Small intestine (tissue), 7 donors: ENCODE measurements at regions not wholly inside any gene's neighbourhood (a gene's known extent, or its start where the extent isn't known, plus 50 kb on each side); places are given as distances from the start of the nearest gene placed in this dataset.

Experiments
- DNase-seq, 2 donors: peaks; one replicate each; pipeline versions ENCODE4 v3.0.0 to v3.0.0-alpha.2; 2013
- FAIRE-seq: peaks from 2 replicates; lab custom pipeline; 2012; peaks lifted over from hg19 to GRCh38; lab: Jason Lieb, UNC
- H3K27ac ChIP-seq, 3 donors: one replicate each; pipeline ENCODE4 v1.5.1; 2013; ENCODE audit warnings: low read length in 2 of 3, mild to moderate bottlenecking in 2 of 3, control low read depth in 1 of 3, inconsistent platforms in 1 of 3, low read depth in 1 of 3, moderate library complexity in 1 of 3
- H3K27me3 ChIP-seq, 3 donors: one replicate each; pipeline ENCODE4 v1.6.1; 2013; ENCODE audit warnings: low read length in 3 of 3, inconsistent platforms in 1 of 3; ENCODE audit not compliant: control insufficient read depth in 3 of 3, insufficient read depth in 3 of 3
- H3K36me3 ChIP-seq, 3 donors: one replicate each; pipeline ENCODE4 v1.6.1; 2013; ENCODE audit warnings: low read length in 3 of 3, inconsistent platforms in 1 of 3, low read depth in 1 of 3, mild to moderate bottlenecking in 1 of 3, moderate library complexity in 1 of 3; ENCODE audit not compliant: control insufficient read depth in 3 of 3, insufficient read depth in 2 of 3
- H3K4me1 ChIP-seq, 3 donors: one replicate each; pipeline ENCODE4 v1.6.1; 2013; ENCODE audit warnings: low read length in 2 of 3, inconsistent platforms in 1 of 3, low read depth in 1 of 3, mild to moderate bottlenecking in 1 of 3, moderate library complexity in 1 of 3; ENCODE audit not compliant: control insufficient read depth in 3 of 3, insufficient read depth in 2 of 3
- H3K4me3 ChIP-seq, 3 donors: one replicate each; pipeline ENCODE4 v1.5.1; 2013; ENCODE audit warnings: low read length in 3 of 3, control low read depth in 1 of 3, inconsistent platforms in 1 of 3, low read depth in 1 of 3, mild to moderate bottlenecking in 1 of 3, moderate library complexity in 1 of 3
- H3K9me3 ChIP-seq, 2 donors: one replicate each; pipeline ENCODE4 v1.6.1; 2013; ENCODE audit warnings: low read depth in 1 of 2, low read length in 1 of 2; ENCODE audit not compliant: control insufficient read depth in 2 of 2, insufficient read depth in 1 of 2
- WGBS, 3 donors: extraction: QIAGEN DNeasy Blood & Tissue Kit; methylation state at CpG; one replicate each; pipeline ENCODE4 v1.1.7; 2013; 5-methylcytosine and 5-hydroxymethylcytosine counted together
- donor health status: healthy with polysubstance abuse.
- donor health status: control.
- donor health status: control.
- donor health status: Bipolar disorder and iron deficiency.
- donor health status: healthy.

GRCh38 chr3:73225991-73226390, 164.5 kb downstream of the EBLN2 start:
- H3K27me3 ChIP-seq, result peaks cover 0 to 3% (median 2%) of the 10 kb centered on the region in 3 donors
- FAIRE-seq, result no peak
- no peak overlapping the region for H3K27ac ChIP-seq
- no peaks in the 10 kb centered on the region for H3K36me3 ChIP-seq
- WGBS, 3 donors, result 55 to 61% (median 59%) methylated on average over 2 of the region's 2 CpGs
- no peaks in the 10 kb centered on the region for H3K4me1 ChIP-seq
- no peak overlapping the region for H3K4me3 ChIP-seq
- DNase-seq, result no peak
- no peaks in the 10 kb centered on the region for H3K9me3 ChIP-seq

DNA sequence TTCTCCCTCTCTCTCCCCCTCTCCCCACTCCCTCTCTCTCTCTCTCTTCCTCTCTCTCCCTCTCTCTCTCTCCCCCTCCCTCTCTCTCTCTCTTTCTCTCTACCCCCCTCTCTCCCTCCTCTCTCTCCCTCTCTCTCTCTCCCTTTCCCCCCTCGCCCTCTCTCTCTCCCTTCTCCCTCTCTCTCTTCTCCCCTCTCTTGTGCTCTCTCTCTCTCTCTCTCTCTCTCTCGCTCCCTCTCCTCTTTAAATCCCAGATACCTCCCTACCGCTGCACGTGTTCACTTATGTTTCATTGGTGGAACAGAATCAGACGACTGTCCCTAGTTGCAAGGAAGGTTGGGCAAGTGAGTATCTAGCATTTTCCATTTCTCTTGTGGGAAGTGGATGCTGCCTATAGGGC, 166.5 kb downstream of the EBLN2 start:
- Histone ChIP-seq H3K4me3 (no peak overlapping the region), H3K9me3 (no peaks in the 10 kb centered on the region), H3K36me3 (no peaks in the 10 kb centered on the region), H3K27ac (no peak overlapping the region), H3K27me3 (peaks cover 0 to 3% (median 2%) of the 10 kb centered on the region in 3 donors), H3K4me1 (no peaks in the 10 kb centered on the region)
- no peak for FAIRE-seq
- no peak for DNase-seq
- 75 to 82% (median 78%) methylated on average over 4 to 5 of the region's 5 CpGs for WGBS, 3 donors

DNA sequence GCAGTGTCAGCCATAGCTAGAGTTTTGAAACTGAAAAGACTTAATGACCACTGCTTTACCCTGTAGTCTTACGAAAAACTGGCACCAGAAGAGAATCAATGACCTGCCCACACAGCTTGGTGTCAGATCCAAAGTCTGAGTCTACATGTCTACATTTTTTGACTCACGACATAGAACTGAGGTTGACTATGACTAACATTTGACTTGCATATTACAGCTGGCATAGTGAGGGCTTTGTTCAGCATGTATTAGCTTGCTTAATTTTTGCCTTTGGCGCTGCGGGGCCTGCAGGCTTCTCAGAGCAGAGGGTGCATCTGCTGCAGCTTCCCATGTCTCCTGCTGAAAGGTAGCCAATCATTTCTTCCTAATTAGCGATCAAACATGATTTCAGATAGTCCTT, 167.0 kb downstream of the EBLN2 start:
- FAIRE-seq (no peak), DNase-seq (no peak)
- 81 to 92% (median 86%) methylated on average over 5 of the region's 5 CpGs for WGBS, 3 donors
- H3K36me3 ChIP-seq, result no peaks in the 10 kb centered on the region
- H3K9me3 ChIP-seq, result no peaks in the 10 kb centered on the region
- no peaks in the 10 kb centered on the region for H3K4me1 ChIP-seq
- H3K27me3 ChIP-seq, result peaks cover 0 to 3% (median 2%) of the 10 kb centered on the region in 3 donors
- no peak overlapping the region for H3K27ac ChIP-seq
- H3K4me3 ChIP-seq, result no peak overlapping the region

GRCh38 chr3:73228959-73229358, 167.5 kb downstream of the EBLN2 start:
- WGBS, 3 donors, result 62 to 78% (median 76%) methylated on average over 8 of the region's 8 CpGs
- Histone ChIP-seq H3K4me3 (no peak overlapping the region), H3K27me3 (peaks cover 0 to 3% (median 1%) of the 10 kb centered on the region in 3 donors), H3K27ac (no peak overlapping the region), H3K36me3 (no peaks in the 10 kb centered on the region), H3K9me3 (no peaks in the 10 kb centered on the region), H3K4me1 (no peaks in the 10 kb centered on the region)
- no peak for DNase-seq
- FAIRE-seq, result no peak

- no peak overlapping the region for H3K27ac ChIP-seq
- no peak overlapping the region for H3K4me3 ChIP-seq
- DNase-seq (no peak), FAIRE-seq (no peak)
- WGBS, 3 donors, result 91 to 97% (median 93%) methylated on average over 4 of the region's 4 CpGs
- H3K36me3 ChIP-seq, result no peaks in the 10 kb centered on the region
- no peaks in the 10 kb centered on the region for H3K4me1 ChIP-seq
- H3K27me3 ChIP-seq, result no peaks in the 10 kb centered on the region
- H3K9me3 ChIP-seq, result no peaks in the 10 kb centered on the region
Observed at GRCh38 chr3:73234354-73235014, 173.0 kb downstream of the EBLN2 start.

DNA sequence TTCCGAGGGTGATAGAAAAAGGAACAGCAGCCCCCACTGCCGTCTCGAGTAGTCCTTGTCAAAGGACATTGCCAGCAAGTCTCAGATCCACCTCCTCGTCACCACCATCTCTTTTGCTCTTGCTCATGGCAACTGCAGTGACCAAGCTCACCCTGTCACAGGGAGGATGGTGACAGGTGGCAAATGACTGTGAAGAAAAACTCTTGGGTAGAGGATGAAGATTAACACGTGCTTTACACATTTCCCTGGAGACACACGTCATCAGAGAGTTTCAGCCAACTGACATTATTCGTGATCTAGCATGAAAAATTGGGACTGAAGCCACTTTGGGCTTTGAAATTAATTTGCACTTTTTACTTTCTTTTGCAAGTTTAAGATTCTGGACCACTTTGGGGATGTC, 174.3 kb downstream of the EBLN2 start:
- no peaks in the 10 kb centered on the region for H3K36me3 ChIP-seq
- H3K27me3 ChIP-seq, result no peaks in the 10 kb centered on the region
- H3K4me3 ChIP-seq, result no peak overlapping the region
- no peaks in the 10 kb centered on the region for H3K4me1 ChIP-seq
- DNase-seq, result no peak
- H3K9me3 ChIP-seq, result no peaks in the 10 kb centered on the region
- no peak overlapping the region for H3K27ac ChIP-seq
- FAIRE-seq, result no peak
- WGBS, 3 donors, result 75 to 82% (median 76%) methylated on average over 7 of the region's 7 CpGs

DNA sequence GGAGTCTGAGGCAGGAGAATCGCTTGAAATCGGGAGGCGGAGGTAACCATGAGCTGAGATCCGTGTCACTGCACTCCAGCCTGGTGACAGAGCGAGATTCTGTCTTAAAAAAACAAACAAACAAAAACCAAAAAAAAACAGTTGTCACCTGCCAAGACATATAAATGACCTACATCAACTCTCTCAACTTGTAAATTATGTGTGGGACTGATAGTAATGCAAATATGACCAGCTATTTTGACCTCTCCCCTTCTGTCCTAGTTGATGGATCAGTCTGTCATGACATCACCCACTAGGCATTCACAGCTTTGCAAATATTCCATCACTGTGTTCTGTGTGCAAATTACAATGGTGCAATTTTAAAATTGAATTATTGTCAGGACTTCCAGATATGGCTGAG, 175.4 kb downstream of the EBLN2 start:
- Histone ChIP-seq H3K4me3 (no peak overlapping the region), H3K27me3 (no peaks in the 10 kb centered on the region), H3K4me1 (no peaks in the 10 kb centered on the region), H3K9me3 (no peaks in the 10 kb centered on the region), H3K27ac (no peak overlapping the region), H3K36me3 (no peaks in the 10 kb centered on the region)
- no peak for DNase-seq
- 65 to 88% (median 76%) methylated on average over 5 of the region's 5 CpGs for WGBS, 3 donors
- FAIRE-seq, result no peak

DNA sequence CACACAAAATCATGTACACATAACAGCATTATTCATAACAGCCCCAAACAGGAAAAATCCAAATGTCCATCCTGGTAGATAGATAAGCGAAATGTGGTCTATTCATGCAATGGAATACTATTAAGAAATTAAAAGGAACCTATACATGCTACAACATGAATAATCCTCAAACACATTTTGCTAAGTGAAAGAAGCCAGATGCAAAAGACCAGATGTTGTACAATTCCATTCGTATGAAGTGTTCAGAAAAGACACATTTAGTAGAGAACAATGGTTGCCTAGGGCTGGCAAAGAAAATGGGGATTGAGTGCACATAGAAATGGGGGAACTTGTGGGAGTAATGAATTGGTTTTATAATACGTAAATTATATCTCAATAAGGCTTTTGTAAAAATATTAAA, 182.3 kb downstream of the EBLN2 start:
- no peaks in the 10 kb centered on the region for H3K4me1 ChIP-seq
- WGBS, 3 donors, result 88 to 91% (median 89%) methylated on average over 3 of the region's 3 CpGs
- H3K9me3 ChIP-seq, result no peaks in the 10 kb centered on the region
- no peaks in the 10 kb centered on the region for H3K36me3 ChIP-seq
- DNase-seq (no peak), FAIRE-seq (no peak)
- no peak overlapping the region for H3K4me3 ChIP-seq
- H3K27ac ChIP-seq, result no peak overlapping the region
- no peaks in the 10 kb centered on the region for H3K27me3 ChIP-seq

GRCh38 chr3:73245459-73245858, 184.0 kb downstream of the EBLN2 start:
- Histone ChIP-seq H3K36me3 (no peaks in the 10 kb centered on the region), H3K27me3 (no peaks in the 10 kb centered on the region), H3K4me3 (no peak overlapping the region), H3K9me3 (no peaks in the 10 kb centered on the region), H3K4me1 (no peaks in the 10 kb centered on the region), H3K27ac (no peak overlapping the region)
- DNase-seq (no peak), FAIRE-seq (no peak)
- 70 to 79% (median 71%) methylated on average over 1 of the region's 1 CpG for WGBS, 3 donors
